ENCODE measurements at regions not wholly inside any gene's neighbourhood (a gene's known extent, or its start where the extent isn't known, plus 50 kb on each side); places are given as distances from the start of the nearest gene placed in this dataset.

GRCh38 chr3:86451749-86452148, 539.2 kb downstream of the VGLL3 start:
- TF ChIP-seq, protein P1, sequence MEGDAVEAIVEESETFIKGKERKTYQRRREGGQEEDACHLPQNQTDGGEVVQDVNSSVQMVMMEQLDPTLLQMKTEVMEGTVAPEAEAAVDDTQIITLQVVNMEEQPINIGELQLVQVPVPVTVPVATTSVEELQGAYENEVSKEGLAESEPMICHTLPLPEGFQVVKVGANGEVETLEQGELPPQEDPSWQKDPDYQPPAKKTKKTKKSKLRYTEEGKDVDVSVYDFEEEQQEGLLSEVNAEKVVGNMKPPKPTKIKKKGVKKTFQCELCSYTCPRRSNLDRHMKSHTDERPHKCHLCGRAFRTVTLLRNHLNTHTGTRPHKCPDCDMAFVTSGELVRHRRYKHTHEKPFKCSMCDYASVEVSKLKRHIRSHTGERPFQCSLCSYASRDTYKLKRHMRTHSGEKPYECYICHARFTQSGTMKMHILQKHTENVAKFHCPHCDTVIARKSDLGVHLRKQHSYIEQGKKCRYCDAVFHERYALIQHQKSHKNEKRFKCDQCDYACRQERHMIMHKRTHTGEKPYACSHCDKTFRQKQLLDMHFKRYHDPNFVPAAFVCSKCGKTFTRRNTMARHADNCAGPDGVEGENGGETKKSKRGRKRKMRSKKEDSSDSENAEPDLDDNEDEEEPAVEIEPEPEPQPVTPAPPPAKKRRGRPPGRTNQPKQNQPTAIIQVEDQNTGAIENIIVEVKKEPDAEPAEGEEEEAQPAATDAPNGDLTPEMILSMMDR (IDR thresholded peaks at IDR 0.05): no peak
- TF ChIP-seq EZH2 (IDR thresholded peaks at IDR 0.05): no peak
